Activated naive CD8-positive, alpha-beta T cell treated with anti-CD3 and anti-CD28 coated beads, Interleukin-2, amount 10 ng/mL, durations not matched to agents 7 days and 5 days (primary cell): ENCODE measurements at regions not wholly inside any gene's neighbourhood (a gene's known extent, or its start where the extent isn't known, plus 50 kb on each side); places are given as distances from the start of the nearest gene placed in this dataset.
"Not testable (repeated sequence)": the region's sequence is repeated elsewhere in the genome, so short reads cannot be mapped to it uniquely, and the experiment has no call there.

Experiments
- ATAC-seq: fragments of 150-1000 bp; cut with Tn5 transposase; one replicate; pipeline ENCODE4 v1.10.0; 2021; ENCODE audit warnings: low read depth, moderate library complexity
- POLR2A ChIA-PET: fragments of 350-600 bp; sonication (Branson Sonifier 250); formaldehyde crosslinking; loops from one replicate; lab custom pipeline; 2021; ENCODE audit warnings: antibody characterized with exemption; lab: Charles Lee
- DNase-seq: peaks from one replicate; pipeline ENCODE4 v3.0.0; 2021
- H3K27ac Mint-ChIP-seq: one replicate; pipeline ENCODE4 v1.8.0; 2022; ENCODE audit warnings: mild to moderate bottlenecking, mixed read lengths
- H3K27me3 Mint-ChIP-seq: one replicate; pipeline ENCODE4 v1.8.0; 2022; ENCODE audit warnings: mild to moderate bottlenecking, moderate library complexity, mixed read lengths
- H3K36me3 Mint-ChIP-seq: one replicate; pipeline ENCODE4 v1.8.0; 2021; ENCODE audit warnings: mild to moderate bottlenecking, mixed read lengths
- H3K4me1 Mint-ChIP-seq: one replicate; pipeline ENCODE4 v1.8.0; 2021; ENCODE audit warnings: mixed read lengths
- H3K4me3 Mint-ChIP-seq: one replicate; pipeline ENCODE4 v1.8.0; 2022; ENCODE audit warnings: mild to moderate bottlenecking, moderate library complexity, mixed read lengths
- H3K9me3 Mint-ChIP-seq: one replicate; pipeline ENCODE4 v1.8.0; 2021; ENCODE audit warnings: mixed read lengths

GRCh38 chr7:69418869-69419670 lies 179.2 kb upstream of the AUTS2 start:
- DNase-seq: no peak
- peaks cover 21% of the 10 kb centered on the region for H3K9me3 Mint-ChIP-seq
- peaks cover 3% of the 10 kb centered on the region for H3K27me3 Mint-ChIP-seq
- no peak overlapping the region for H3K27ac Mint-ChIP-seq
- no peak for ATAC-seq
- no peak overlapping the region for H3K4me3 Mint-ChIP-seq
- POLR2A ChIA-PET: no interaction called here
- no peaks in the 10 kb centered on the region for H3K4me1 Mint-ChIP-seq
- H3K36me3 Mint-ChIP-seq: no peaks in the 10 kb centered on the region

GRCh38 chr7:69419934-69420333 lies 178.3 kb upstream of the AUTS2 start:
- Mint-ChIP-seq H3K9me3 (peaks cover 15% of the 10 kb centered on the region), H3K4me3 (no peak overlapping the region), H3K27me3 (peaks cover 2% of the 10 kb centered on the region), H3K4me1 (no peaks in the 10 kb centered on the region), H3K27ac (no peak overlapping the region), H3K36me3 (no peaks in the 10 kb centered on the region)
- DNase-seq: no peak
- ATAC-seq: no peak
- POLR2A ChIA-PET: no interaction called here

- no peak overlapping the region for H3K27ac Mint-ChIP-seq
These were observed 175.7 kb upstream of the AUTS2 start for GRCh38 chr7:69422574-69422985.

GRCh38 chr7:69426705-69427104 lies 171.6 kb upstream of the AUTS2 start:
- no peak for ATAC-seq
- POLR2A ChIA-PET: no interaction called here
- H3K27me3 Mint-ChIP-seq: peaks cover 12% of the 10 kb centered on the region
- no peaks in the 10 kb centered on the region for H3K4me1 Mint-ChIP-seq
- no peak overlapping the region for H3K27ac Mint-ChIP-seq
- no peaks in the 10 kb centered on the region for H3K36me3 Mint-ChIP-seq
- no peak for DNase-seq
- H3K9me3 Mint-ChIP-seq: peaks cover 5% of the 10 kb centered on the region
- H3K4me3 Mint-ChIP-seq: no peak overlapping the region

More at GRCh38 chr7:69422574-69422985, 175.7 kb upstream of the AUTS2 start:
- no peaks in the 10 kb centered on the region for H3K27me3 Mint-ChIP-seq
- H3K36me3 Mint-ChIP-seq: no peaks in the 10 kb centered on the region
- H3K4me3 Mint-ChIP-seq: no peak overlapping the region
- POLR2A ChIA-PET: no interaction called here
- no peaks in the 10 kb centered on the region for H3K4me1 Mint-ChIP-seq
- ATAC-seq: no peak
- H3K9me3 Mint-ChIP-seq: peaks cover 9% of the 10 kb centered on the region
- DNase-seq: no peak

GRCh38 chr7:69428089-69428488 lies 170.2 kb upstream of the AUTS2 start:
- POLR2A ChIA-PET: no interaction called here
- ATAC-seq (no peak), DNase-seq (no peak)
- peaks cover 5% of the 10 kb centered on the region for H3K9me3 Mint-ChIP-seq
- H3K27ac Mint-ChIP-seq: no peak overlapping the region
- no peak overlapping the region for H3K4me3 Mint-ChIP-seq
- no peaks in the 10 kb centered on the region for H3K4me1 Mint-ChIP-seq
- peaks cover 14% of the 10 kb centered on the region for H3K27me3 Mint-ChIP-seq
- no peaks in the 10 kb centered on the region for H3K36me3 Mint-ChIP-seq

- Mint-ChIP-seq H3K36me3 (no peaks in the 10 kb centered on the region), H3K4me1 (no peaks in the 10 kb centered on the region), H3K4me3 (no peak overlapping the region), H3K27ac (no peak overlapping the region), H3K27me3 (peaks cover 14% of the 10 kb centered on the region), H3K9me3 (peaks cover 12% of the 10 kb centered on the region)
- DNase-seq: no peak
- no peak for ATAC-seq
- POLR2A ChIA-PET: no interaction called here
These were observed 168.3 kb upstream of the AUTS2 start for GRCh38 chr7:69429911-69430383.

GRCh38 chr7:69430384-69431021 lies 167.8 kb upstream of the AUTS2 start:
- no peak overlapping the region for H3K27ac Mint-ChIP-seq
- POLR2A ChIA-PET: no interaction called here
- no peak for DNase-seq
- H3K9me3 Mint-ChIP-seq: peaks cover 11% of the 10 kb centered on the region
- peaks cover 14% of the 10 kb centered on the region for H3K27me3 Mint-ChIP-seq
- no peak for ATAC-seq
- no peaks in the 10 kb centered on the region for H3K36me3 Mint-ChIP-seq
- no peaks in the 10 kb centered on the region for H3K4me1 Mint-ChIP-seq
- no peak overlapping the region for H3K4me3 Mint-ChIP-seq

- Mint-ChIP-seq H3K27ac (no peak overlapping the region), H3K9me3 (peaks cover 11% of the 10 kb centered on the region), H3K27me3 (peaks cover 14% of the 10 kb centered on the region), H3K36me3 (no peaks in the 10 kb centered on the region), H3K4me3 (no peak overlapping the region), H3K4me1 (no peaks in the 10 kb centered on the region)
- POLR2A ChIA-PET: no interaction called here
- ATAC-seq (no peak), DNase-seq (no peak)
These were observed 166.6 kb upstream of the AUTS2 start for GRCh38 chr7:69431626-69432025.

- POLR2A ChIA-PET, DNase-seq, H3K36me3 Mint-ChIP-seq, ATAC-seq, H3K4me1 Mint-ChIP-seq, H3K4me3 Mint-ChIP-seq, H3K27ac Mint-ChIP-seq: not testable (repeated sequence)
- H3K9me3 Mint-ChIP-seq: peaks cover 11% of the 10 kb centered on the region
- H3K27me3 Mint-ChIP-seq: peaks cover 14% of the 10 kb centered on the region
These were observed 166.0 kb upstream of the AUTS2 start for GRCh38 chr7:69432276-69432675.

- ATAC-seq (no peak), DNase-seq (no peak)
- H3K36me3 Mint-ChIP-seq: no peaks in the 10 kb centered on the region
- H3K4me3 Mint-ChIP-seq: no peak overlapping the region
- no peak overlapping the region for H3K27ac Mint-ChIP-seq
- peaks cover 14% of the 10 kb centered on the region for H3K27me3 Mint-ChIP-seq
- no peaks in the 10 kb centered on the region for H3K4me1 Mint-ChIP-seq
- POLR2A ChIA-PET: no interaction called here
- H3K9me3 Mint-ChIP-seq: peaks cover 10% of the 10 kb centered on the region
These were observed 165.2 kb upstream of the AUTS2 start for GRCh38 chr7:69433081-69433480.

- DNase-seq (no peak), ATAC-seq (no peak)
- POLR2A ChIA-PET: no interaction called here
- Mint-ChIP-seq H3K27me3 (peaks cover 14% of the 10 kb centered on the region), H3K36me3 (no peaks in the 10 kb centered on the region), H3K4me1 (no peaks in the 10 kb centered on the region), H3K4me3 (no peak overlapping the region), H3K9me3 (peaks cover 10% of the 10 kb centered on the region), H3K27ac (no peak overlapping the region)
These were observed 163.9 kb upstream of the AUTS2 start for GRCh38 chr7:69434398-69434815.

GRCh38 chr7:69435711-69436110 lies 162.6 kb upstream of the AUTS2 start:
- Mint-ChIP-seq H3K9me3 (peaks cover 11% of the 10 kb centered on the region), H3K36me3 (no peaks in the 10 kb centered on the region), H3K27me3 (peaks cover 8% of the 10 kb centered on the region), H3K4me1 (no peaks in the 10 kb centered on the region), H3K27ac (no peak overlapping the region), H3K4me3 (no peak overlapping the region)
- no peak for DNase-seq
- POLR2A ChIA-PET: no interaction called here
- ATAC-seq: no peak

- no peaks in the 10 kb centered on the region for H3K4me1 Mint-ChIP-seq
- DNase-seq: no peak
- H3K4me3 Mint-ChIP-seq: no peak overlapping the region
- peaks cover under 1% of the 10 kb centered on the region for H3K27me3 Mint-ChIP-seq
- H3K27ac Mint-ChIP-seq: no peak overlapping the region
- POLR2A ChIA-PET: no interaction called here
- no peak for ATAC-seq
- H3K36me3 Mint-ChIP-seq: no peaks in the 10 kb centered on the region
- H3K9me3 Mint-ChIP-seq: peaks cover 14% of the 10 kb centered on the region
These were observed 161.3 kb upstream of the AUTS2 start for GRCh38 chr7:69436946-69437345.
